ENCODE measurements at regions not wholly inside any gene's neighbourhood (a gene's known extent, or its start where the extent isn't known, plus 50 kb on each side); places are given as distances from the start of the nearest gene placed in this dataset.

- no peak for DNase-seq
Observed at GRCh38 chr6:90807791-90808701, 221.2 kb upstream of the MAP3K7 start.

GRCh38 chr6:90805619-90806155 is 218.8 kb upstream of the MAP3K7 start:
- no peak for DNase-seq

DNA sequence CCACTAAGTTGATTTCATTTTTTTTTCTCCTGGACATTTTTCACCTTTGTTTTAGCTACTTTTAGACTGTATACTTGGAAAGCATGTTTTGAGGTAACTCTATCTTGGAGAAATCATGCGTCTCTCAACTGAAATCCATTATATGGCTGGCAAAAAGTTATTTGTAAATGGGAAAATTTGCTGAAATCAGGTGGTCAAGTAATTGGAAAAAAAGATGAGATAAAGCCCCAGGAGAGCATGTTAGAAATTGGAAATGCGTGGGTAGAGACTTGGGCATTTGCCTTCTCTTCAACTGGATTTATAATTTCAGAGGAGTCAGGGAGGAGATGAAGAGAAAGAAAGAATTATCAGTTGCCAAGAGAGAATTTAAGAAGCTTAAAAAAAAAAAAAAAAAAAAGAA is 217.1 kb upstream of the MAP3K7 start:
- no peak for DNase-seq

- DNase-seq, result no peak
Observed at GRCh38 chr6:90795078-90795477, 208.2 kb upstream of the MAP3K7 start.

GRCh38 chr6:90793771-90794170 is 206.9 kb upstream of the MAP3K7 start:
- DNase-seq, result no peak

DNA sequence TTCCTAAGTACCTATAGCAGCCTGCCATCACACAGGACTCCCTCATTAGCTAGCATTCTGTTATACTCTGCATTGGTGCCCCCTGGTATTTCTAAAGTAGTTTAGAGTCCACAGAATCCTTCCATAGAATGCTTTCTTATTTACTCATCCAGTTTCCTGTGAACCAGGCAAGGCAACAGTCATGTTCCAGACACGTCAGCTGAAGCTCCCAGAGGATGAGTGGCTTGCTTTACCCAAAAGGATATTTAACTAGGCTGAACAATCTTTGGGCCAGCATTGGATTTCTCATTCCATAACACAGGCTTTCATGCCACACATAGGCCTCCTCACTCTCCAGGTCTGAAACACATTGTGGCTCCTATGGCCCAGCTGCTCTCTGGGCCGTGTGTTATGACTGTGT is 203.8 kb upstream of the MAP3K7 start:
- no peak for DNase-seq

GRCh38 chr6:90790058-90790457 is 203.2 kb upstream of the MAP3K7 start:
- DNase-seq, result no peak

DNA sequence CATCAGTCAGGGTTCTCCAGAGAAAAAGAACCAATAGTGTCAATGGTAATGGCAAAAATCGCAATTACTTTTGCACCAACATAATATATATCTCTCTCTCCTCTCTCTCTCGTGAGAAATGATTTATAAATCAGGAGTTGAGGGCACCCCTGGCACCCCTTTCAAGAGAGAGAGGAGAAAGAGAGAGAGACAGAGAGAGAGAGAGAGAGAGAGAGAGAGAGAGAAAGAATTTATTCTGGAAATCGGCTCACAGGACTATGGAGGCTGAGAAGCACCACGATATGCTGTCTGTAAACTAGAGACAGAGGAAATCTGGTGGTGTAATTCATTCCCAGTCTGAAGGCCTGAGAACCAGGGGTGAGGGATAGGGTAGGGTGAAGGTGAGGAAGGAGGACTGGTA is 201.9 kb upstream of the MAP3K7 start:
- no peak for DNase-seq

- no peak for DNase-seq
Observed at GRCh38 chr6:90787446-90787845, 200.6 kb upstream of the MAP3K7 start.

DNA sequence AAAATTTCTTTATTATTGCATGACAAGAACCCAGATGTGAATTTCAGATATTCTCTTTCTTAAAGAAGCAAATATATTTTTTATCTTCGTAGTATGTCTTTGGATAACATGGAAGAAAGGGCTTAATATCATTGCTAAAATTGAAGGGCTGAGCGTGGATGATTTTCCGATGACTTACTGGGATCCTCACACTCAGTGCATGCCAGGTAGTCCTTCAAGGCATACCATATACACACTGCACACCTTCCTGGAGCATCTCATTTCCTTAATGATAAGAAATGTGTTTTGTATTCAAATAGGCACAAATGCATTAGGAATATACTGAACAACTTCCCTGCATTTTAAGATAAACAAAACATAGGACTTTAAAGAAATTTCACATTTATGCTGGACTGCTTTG is 193.9 kb upstream of the MAP3K7 start:
- no peak for DNase-seq

- DNase-seq, result no peak
Observed at GRCh38 chr6:90780141-90780540, 193.3 kb upstream of the MAP3K7 start.

DNA sequence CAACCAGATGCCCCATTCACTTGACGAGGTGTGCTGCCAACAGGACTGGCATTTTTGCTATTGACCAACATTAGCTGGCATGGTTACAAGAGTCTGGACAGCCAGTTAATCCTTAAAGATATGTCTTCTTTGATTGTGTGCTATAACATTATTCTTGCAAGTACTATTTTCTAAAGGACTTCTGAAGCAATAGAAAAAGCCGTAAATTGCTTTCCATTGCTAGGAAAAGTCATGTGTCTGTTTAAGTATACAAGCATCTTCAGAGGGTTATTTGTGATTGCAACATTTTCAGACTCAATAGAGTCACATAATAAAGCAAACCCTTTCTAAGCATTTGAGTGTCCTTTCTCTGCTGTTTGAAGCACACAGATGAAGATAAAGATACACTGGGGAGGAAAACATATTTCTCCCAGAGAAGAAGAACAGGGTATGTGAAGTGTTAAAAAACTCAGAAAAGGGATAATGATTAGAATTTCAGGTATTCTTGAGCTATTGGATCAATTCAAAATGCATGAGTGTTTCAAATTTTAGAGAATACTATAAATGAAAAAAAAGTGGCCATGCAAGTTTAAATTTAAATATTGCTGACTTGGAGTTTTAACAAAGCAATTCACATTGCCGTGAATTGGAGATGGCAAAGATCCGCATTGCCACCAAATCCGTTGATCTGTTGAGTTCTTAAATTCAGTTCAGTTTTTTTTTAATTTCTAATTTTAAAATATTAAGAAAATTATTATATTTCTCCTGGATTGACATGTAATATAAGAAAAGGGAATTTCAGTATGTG is 191.7 kb upstream of the MAP3K7 start:
- DNase-seq, result no peak

DNA sequence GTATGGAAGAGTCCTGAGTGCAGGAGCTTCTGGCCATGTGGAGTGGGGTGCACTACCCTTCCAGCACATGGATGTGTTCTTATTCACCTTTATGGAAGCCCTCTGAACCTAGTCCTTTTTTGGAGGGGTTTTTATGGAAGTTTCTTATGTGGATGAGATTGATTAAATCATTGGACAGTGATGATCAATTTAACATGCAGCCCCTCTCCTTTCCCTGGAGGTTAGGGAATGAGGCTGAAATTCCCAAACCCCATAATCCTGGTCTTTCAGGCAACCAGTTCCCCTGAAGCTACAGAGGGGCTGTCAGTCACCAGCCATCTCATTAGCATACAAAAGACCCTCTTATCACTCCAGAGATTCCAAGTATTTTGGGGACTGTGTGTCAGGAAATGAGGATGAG is 183.9 kb upstream of the MAP3K7 start:
- DNase-seq, result no peak

DNA sequence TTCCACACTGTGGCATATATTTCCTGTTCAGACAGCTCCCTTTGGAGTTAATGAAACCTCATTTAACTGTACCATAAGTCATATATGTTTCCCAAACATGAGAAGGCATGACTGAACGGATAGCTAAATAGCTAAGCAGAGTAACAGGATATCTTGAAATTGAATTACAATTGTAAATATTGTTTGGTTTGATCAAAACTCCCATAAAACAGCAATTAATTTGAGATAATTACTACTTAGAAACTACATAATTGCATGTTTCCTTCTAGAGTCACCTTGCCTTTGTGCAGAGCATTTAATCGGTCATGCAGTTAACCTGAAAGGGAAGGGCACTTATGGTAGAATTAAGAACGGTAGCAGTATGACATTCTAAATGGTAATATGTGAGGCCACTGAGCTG is 179.0 kb upstream of the MAP3K7 start:
- no peak for DNase-seq

DNA sequence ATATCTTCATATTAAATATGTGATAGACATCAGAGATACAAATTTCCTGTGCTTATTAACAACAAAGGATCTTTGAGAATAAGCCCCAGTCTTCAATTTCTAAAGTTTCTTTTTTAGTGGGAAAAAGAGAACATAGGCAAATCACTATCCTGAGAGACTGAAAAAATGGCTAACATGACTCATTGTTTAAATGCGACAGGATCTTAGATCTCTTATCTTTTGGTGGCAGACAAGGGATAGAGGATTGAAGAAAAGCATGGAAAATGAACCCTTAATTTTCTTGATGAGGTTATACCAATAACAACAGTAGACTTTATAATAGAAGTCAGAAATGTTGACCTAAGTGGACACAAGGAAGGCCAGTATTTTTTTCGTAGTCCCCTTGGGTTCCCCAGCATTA is 178.6 kb upstream of the MAP3K7 start:
- no peak for DNase-seq

GRCh38 chr6:90764001-90764400 is 177.1 kb upstream of the MAP3K7 start:
- no peak for DNase-seq

- DNase-seq, result no peak
Observed at GRCh38 chr6:90759664-90760063, 172.8 kb upstream of the MAP3K7 start.

GRCh38 chr6:90758741-90759140 is 171.9 kb upstream of the MAP3K7 start:
- DNase-seq, result no peak

DNA sequence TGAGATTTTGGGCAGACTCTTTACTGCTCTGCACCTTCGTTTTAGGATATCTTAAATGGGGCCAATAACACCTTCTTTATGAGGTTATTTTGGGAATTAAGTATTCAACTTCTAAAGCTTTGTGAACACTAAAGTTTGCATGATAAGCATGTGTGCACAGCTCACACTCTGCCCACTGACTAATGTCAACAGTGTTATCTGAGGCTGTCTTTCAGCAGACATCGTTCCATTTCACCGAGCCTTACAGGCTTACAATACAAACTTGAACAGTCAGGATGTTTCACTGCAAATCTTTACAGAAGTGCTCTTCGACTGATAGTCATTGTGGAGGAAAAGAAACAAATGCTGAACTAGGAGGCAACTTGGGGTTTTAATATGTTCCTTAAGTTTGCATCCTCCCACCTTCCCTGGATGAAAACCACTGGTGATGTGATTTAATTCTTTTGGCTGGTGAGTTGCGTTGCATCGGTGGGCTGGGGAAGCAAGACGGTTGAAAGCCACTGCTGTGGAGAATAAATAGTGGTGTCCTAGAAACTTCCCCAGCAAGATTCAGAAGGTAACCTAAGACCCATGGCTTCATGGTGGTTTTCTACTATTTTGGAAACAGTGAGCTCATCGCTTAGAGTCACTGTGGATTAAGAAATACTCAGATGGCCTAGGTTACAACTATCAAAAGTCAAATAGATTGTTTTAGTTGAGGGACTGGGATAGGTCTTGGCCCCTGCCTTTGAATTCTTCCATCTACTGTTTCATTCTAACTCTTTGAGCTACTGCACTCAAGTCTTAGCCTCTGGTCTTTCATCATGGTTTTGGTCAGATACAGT is 167.2 kb upstream of the MAP3K7 start:
- DNase-seq, result no peak

GRCh38 chr6:90739802-90740201 is 152.9 kb upstream of the MAP3K7 start:
- no peak for DNase-seq

DNA sequence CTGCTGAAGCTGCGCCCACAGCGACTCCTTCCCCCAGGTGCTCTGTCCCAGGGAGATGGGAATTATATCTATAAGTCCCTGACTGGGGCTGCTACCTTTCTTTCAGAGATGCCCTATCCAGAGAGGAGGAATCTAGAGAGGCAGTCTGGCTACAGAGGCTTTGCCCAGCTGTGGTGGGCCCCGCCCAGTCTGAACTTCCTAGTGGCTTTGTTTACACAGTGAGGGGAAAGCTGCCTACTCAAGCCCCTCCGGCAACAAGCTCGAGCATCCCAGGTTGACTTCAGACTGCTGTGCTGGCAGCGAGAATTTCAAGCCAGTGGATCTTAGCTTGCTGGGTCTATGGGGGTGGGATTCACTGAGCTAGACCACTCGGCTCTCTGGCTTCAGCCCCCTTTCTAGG is 152.5 kb upstream of the MAP3K7 start:
- no peak for DNase-seq

DNA sequence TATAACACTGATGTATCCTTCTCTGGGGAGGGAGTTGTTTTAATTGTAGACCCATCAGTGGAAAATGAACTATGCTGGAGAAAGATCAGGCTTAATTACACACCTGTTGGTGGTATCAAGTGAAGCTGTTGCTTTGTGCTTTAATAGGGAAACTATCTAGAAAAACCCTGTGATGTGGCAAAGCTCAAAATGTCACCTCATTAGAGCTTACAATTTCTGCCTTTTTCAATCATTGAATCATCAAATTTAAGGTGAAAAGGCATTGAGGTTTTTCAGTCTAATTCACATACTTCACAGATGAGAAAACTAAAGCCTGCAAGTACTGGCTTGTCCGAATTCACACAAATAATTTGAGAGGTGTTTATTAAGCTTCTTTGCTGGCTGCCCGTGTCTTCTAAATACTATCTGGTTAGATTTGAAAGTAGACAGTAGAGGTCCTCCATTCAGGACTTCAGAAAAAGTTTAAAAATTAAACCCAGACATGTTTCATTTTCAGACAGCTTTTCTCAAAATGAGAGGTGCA is 143.3 kb upstream of the MAP3K7 start:
- DNase-seq, result no peak

DNA sequence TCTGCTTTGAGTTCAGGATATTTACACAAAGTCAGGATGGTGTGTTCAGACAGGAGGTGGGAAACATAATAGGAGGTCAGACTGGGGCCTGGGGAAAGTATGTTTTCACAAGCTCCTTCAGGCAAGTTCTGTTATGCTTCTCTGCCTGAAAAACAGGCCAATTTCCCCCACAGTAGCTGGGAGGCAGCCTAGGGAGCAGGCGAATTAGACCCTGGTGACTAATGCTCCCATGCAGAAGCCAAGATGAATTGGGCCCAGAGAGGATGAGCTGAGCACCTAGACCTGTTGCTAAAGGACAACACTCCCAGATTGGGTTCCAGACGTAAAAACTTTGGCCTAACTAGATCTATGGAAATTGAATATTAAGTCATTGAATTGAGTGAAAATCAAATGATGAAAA is 142.2 kb upstream of the MAP3K7 start:
- no peak for DNase-seq
